ENCODE measurements at regions not wholly inside any gene's neighbourhood (a gene's known extent, or its start where the extent isn't known, plus 50 kb on each side); places are given as distances from the start of the nearest gene placed in this dataset.
"Not testable (repeated sequence)": the region's sequence is repeated elsewhere in the genome, so short reads cannot be mapped to it uniquely, and the experiment has no call there.

- POLR2A ChIA-PET = no interaction called here
Observed at GRCh38 chr16:31678649-31679325, 151.1 kb downstream of the AHSP start.

GRCh38 chr16:31689331-31689730 lies 161.6 kb downstream of the AHSP start:
- CTCF ChIA-PET; BruUV-seq (replicated peaks): not testable (repeated sequence)

More at GRCh38 chr16:31678649-31679325, 151.1 kb downstream of the AHSP start:
- H3K9me2 ChIP-seq (ENCODE audit: insufficient read depth) = no peaks in the 10 kb centered on the region
- H3K27ac ChIP-seq (ENCODE audit: low read depth, low read length) = no peak overlapping the region
- DNase-seq (ENCODE audit: low read depth, low spot score) = no peak
- TF ChIP-seq SRF (IDR thresholded peaks at IDR 0.05; ENCODE audit: low read depth) (no peak), EZH2phosphoT487 (IDR thresholded peaks at IDR 0.05; ENCODE audit: borderline replicate concordance) (no peak), EGR1 (IDR thresholded peaks at IDR 0.05; ENCODE audit: low read depth) (no peak), SP1 (IDR thresholded peaks at IDR 0.05; ENCODE audit: low read depth) (no peak), YY1 (IDR thresholded peaks at IDR 0.05; ENCODE audit: extremely low read depth, insufficient replicate concordance, low read depth, low read length) (no peak), REST (IDR thresholded peaks at IDR 0.05; ENCODE audit: low read depth) (no peak)
- H3K4me2 ChIP-seq (ENCODE audit: low read length) = no peak overlapping the region
- CTCF ChIA-PET = no interaction called here
- no peaks in the 10 kb centered on the region for H3K36me3 ChIP-seq (ENCODE audit: control insufficient read depth in 1 of 2, insufficient read depth in 2 of 2, low read length in 2 of 2)
- no peak overlapping the region for H3K4me3 ChIP-seq (replicated peaks in 1 of 2; ENCODE audit: low read depth in 1 of 2, low read length in 2 of 2)
- no peak overlapping the region for H3K9ac ChIP-seq (ENCODE audit: low read length)
- H3K4me1 ChIP-seq (ENCODE audit: control insufficient read depth in 1 of 2, insufficient read depth in 2 of 2, low read length in 2 of 2) = no peaks in the 10 kb centered on the region
- intact Hi-C loops (cut with micrococcal nuclease) = loop anchor here (10.0 kb wide), 1 partner anchor 104 kb away; no protein-coding TSS in a partner anchor
- no peaks in the 10 kb centered on the region for H4K20me1 ChIP-seq (ENCODE audit: insufficient read depth)
- RAD21 ChIA-PET (ENCODE audit: low non-redundant PET in 1 of 2, low total read pairs in 2 of 2, uncharacterized antibody in 2 of 2, unreplicated experiment in 2 of 2) = no interaction called here
- no peaks in the 10 kb centered on the region for H3K9me3 ChIP-seq (ENCODE audit: control insufficient read depth in 1 of 2, insufficient read depth in 1 of 2, low read depth in 1 of 2, low read length in 2 of 2)
- H3K79me2 ChIP-seq (ENCODE audit: insufficient read depth, low read length) = no peaks in the 10 kb centered on the region
- no peaks in the 10 kb centered on the region for H3K27me3 ChIP-seq (ENCODE audit: insufficient read depth, low read length)
- no peak for ATAC-seq
- BruUV-seq (replicated peaks) = no TSS peak
- H2AFZ ChIP-seq (ENCODE audit: low read depth, low read length, poor library complexity, severe bottlenecking) = no peak overlapping the region

GRCh38 chr16:31692338-31692737 lies 164.6 kb downstream of the AHSP start:
- H3K4me1 ChIP-seq (ENCODE audit: control insufficient read depth in 1 of 2, insufficient read depth in 2 of 2, low read length in 2 of 2); H3K79me2 ChIP-seq (ENCODE audit: insufficient read depth, low read length); H3K4me3 ChIP-seq (replicated peaks in 1 of 2; ENCODE audit: low read depth in 1 of 2, low read length in 2 of 2); H3K9me3 ChIP-seq (ENCODE audit: control insufficient read depth in 1 of 2, insufficient read depth in 1 of 2, low read depth in 1 of 2, low read length in 2 of 2); RAD21 ChIA-PET (ENCODE audit: low non-redundant PET in 1 of 2, low total read pairs in 2 of 2, uncharacterized antibody in 2 of 2, unreplicated experiment in 2 of 2); POLR2A ChIA-PET; H3K36me3 ChIP-seq (ENCODE audit: control insufficient read depth in 1 of 2, insufficient read depth in 2 of 2, low read length in 2 of 2); H4K20me1 ChIP-seq (ENCODE audit: insufficient read depth); H3K27ac ChIP-seq (ENCODE audit: low read depth, low read length); CTCF ChIA-PET; H2AFZ ChIP-seq (ENCODE audit: low read depth, low read length, poor library complexity, severe bottlenecking); H3K27me3 ChIP-seq (ENCODE audit: insufficient read depth, low read length); DNase-seq (ENCODE audit: low read depth, low spot score); H3K9ac ChIP-seq (ENCODE audit: low read length); H3K9me2 ChIP-seq (ENCODE audit: insufficient read depth); ATAC-seq; BruUV-seq (replicated peaks); H3K4me2 ChIP-seq (ENCODE audit: low read length): not testable (repeated sequence)
- intact Hi-C loops (cut with micrococcal nuclease) = loop anchor here (10.0 kb wide), 1 partner anchor 708 kb away; the partner anchor contains the start of gene HSD3B7

More at GRCh38 chr16:31689331-31689730, 161.6 kb downstream of the AHSP start:
- ATAC-seq; H3K27me3 ChIP-seq (ENCODE audit: insufficient read depth, low read length); H3K9me3 ChIP-seq (ENCODE audit: control insufficient read depth in 1 of 2, insufficient read depth in 1 of 2, low read depth in 1 of 2, low read length in 2 of 2); H3K9ac ChIP-seq (ENCODE audit: low read length); H3K9me2 ChIP-seq (ENCODE audit: insufficient read depth); H3K4me3 ChIP-seq (replicated peaks in 1 of 2; ENCODE audit: low read depth in 1 of 2, low read length in 2 of 2); H3K4me2 ChIP-seq (ENCODE audit: low read length); H4K20me1 ChIP-seq (ENCODE audit: insufficient read depth); POLR2A ChIA-PET; H3K4me1 ChIP-seq (ENCODE audit: control insufficient read depth in 1 of 2, insufficient read depth in 2 of 2, low read length in 2 of 2); intact Hi-C loops (cut with micrococcal nuclease); RAD21 ChIA-PET (ENCODE audit: low non-redundant PET in 1 of 2, low total read pairs in 2 of 2, uncharacterized antibody in 2 of 2, unreplicated experiment in 2 of 2); H2AFZ ChIP-seq (ENCODE audit: low read depth, low read length, poor library complexity, severe bottlenecking); H3K36me3 ChIP-seq (ENCODE audit: control insufficient read depth in 1 of 2, insufficient read depth in 2 of 2, low read length in 2 of 2); DNase-seq (ENCODE audit: low read depth, low spot score); H3K79me2 ChIP-seq (ENCODE audit: insufficient read depth, low read length); H3K27ac ChIP-seq (ENCODE audit: low read depth, low read length): not testable (repeated sequence)

Data from HCT116 (cell line).